Suprapubic skin (tissue), 4 donors: ENCODE measurements at regions not wholly inside any gene's neighbourhood (a gene's known extent, or its start where the extent isn't known, plus 50 kb on each side); places are given as distances from the start of the nearest gene placed in this dataset.

Experiments
- EP300 ChIP-seq: sonication (generic); formaldehyde crosslinking; IDR thresholded peaks from one replicate; pipeline ENCODE4 v1.6.1; 2017; ENCODE audit warnings: antibody characterized with exemption
- POLR2A ChIP-seq, 2 donors: fragments of 450-650 bp; IDR thresholded peaks; one replicate each; pipeline ENCODE4 v1.6.1; 2017; ENCODE audit warnings: antibody characterized with exemption in 2 of 2, mild to moderate bottlenecking in 2 of 2, moderate library complexity in 2 of 2
- POLR2AphosphoS5 ChIP-seq, 3 donors: sonication (generic); formaldehyde crosslinking; IDR thresholded peaks; one replicate each; pipeline ENCODE4 v1.6.1; 2017; ENCODE audit warnings: antibody characterized with exemption in 3 of 3
- TF ChIP-seq, protein P1 (sequence below), 2 donors: fragments of 200-600 bp in 1 of 2; fragments of 450-650 bp in 1 of 2; sonication (generic) in 1 of 2; IDR thresholded peaks; one replicate each; pipeline ENCODE4 v1.5.1; 2016 to 2019; ENCODE audit warnings: antibody characterized with exemption in 2 of 2, mild to moderate bottlenecking in 1 of 2, moderate library complexity in 1 of 2

DNA sequence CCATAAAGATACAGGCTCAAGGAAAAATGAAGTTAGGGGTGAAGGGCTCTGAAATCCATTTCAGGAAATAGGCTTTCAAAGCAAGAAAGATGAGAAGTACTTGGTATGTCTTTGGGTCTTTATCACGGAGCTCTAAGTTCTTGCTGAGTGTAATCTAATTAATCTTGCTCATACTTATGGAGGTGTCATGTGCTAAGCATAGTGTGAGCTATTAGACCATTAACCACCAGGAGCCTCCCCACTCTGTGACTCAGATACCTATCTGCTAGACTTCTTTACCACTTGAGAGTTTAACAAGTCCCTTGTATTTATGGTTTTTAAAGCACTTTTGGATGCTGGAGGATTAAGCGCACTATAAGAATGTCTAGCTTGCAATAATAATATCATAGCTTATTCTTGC is 678.7 kb downstream of the EPHA4 start:
- TF ChIP-seq, protein P1, sequence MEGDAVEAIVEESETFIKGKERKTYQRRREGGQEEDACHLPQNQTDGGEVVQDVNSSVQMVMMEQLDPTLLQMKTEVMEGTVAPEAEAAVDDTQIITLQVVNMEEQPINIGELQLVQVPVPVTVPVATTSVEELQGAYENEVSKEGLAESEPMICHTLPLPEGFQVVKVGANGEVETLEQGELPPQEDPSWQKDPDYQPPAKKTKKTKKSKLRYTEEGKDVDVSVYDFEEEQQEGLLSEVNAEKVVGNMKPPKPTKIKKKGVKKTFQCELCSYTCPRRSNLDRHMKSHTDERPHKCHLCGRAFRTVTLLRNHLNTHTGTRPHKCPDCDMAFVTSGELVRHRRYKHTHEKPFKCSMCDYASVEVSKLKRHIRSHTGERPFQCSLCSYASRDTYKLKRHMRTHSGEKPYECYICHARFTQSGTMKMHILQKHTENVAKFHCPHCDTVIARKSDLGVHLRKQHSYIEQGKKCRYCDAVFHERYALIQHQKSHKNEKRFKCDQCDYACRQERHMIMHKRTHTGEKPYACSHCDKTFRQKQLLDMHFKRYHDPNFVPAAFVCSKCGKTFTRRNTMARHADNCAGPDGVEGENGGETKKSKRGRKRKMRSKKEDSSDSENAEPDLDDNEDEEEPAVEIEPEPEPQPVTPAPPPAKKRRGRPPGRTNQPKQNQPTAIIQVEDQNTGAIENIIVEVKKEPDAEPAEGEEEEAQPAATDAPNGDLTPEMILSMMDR (IDR thresholded peaks at IDR 0.05): no peak
- no peak for TF ChIP-seq POLR2A (IDR thresholded peaks at IDR 0.05)
- no peak for TF ChIP-seq EP300
- no peak for TF ChIP-seq POLR2AphosphoS5 (IDR thresholded peaks at IDR 0.05)
